HG02642 (cell line): ENCODE measurements at regions not wholly inside any gene's neighbourhood (a gene's known extent, or its start where the extent isn't known, plus 50 kb on each side); places are given as distances from the start of the nearest gene placed in this dataset.

Experiments used
- ATAC-seq: cut with Tn5 transposase; IDR thresholded peaks from one replicate; pipeline ENCODE4 v1.9.1; 2021; ENCODE audit warnings: mild to moderate bottlenecking; ENCODE audit not compliant: unreplicated experiment, poor library complexity

DNA sequence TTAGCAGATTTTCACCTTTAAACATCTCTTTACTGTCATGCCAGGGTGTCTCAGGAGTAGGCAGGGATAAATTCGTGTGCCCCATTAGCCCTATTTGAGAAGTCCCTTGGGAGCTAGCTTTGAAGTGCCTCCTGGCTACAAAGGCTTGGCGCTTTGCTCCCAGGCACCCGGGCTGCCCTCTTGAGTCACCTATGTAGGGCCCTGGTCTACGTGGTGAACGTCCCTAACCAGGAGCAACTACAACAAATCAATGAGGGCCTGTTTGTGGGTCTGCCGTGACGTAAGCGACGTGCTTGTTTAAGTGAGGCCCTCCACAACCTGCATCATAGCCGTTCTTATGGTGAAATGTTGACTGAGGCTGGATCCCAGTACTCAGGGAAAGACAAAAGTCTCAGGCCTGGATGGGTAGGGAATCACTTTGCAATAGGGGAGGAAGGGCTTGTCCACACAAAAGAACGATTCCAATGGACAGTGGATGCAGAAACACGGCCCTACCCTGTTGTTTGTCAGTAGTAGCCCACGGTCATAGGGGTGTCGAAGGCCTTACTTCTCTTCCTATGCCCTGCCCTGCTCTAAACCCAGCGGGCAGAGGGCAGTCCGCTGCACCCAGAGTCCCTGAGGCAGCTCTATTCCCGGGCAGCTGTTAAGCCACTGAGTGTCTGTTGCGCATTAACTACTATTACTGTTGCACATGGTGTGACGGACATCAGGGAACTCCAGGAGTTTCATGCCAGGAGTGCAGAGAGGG lies 93.9 kb downstream of the INHBB start:
- ATAC-seq = no peak

DNA sequence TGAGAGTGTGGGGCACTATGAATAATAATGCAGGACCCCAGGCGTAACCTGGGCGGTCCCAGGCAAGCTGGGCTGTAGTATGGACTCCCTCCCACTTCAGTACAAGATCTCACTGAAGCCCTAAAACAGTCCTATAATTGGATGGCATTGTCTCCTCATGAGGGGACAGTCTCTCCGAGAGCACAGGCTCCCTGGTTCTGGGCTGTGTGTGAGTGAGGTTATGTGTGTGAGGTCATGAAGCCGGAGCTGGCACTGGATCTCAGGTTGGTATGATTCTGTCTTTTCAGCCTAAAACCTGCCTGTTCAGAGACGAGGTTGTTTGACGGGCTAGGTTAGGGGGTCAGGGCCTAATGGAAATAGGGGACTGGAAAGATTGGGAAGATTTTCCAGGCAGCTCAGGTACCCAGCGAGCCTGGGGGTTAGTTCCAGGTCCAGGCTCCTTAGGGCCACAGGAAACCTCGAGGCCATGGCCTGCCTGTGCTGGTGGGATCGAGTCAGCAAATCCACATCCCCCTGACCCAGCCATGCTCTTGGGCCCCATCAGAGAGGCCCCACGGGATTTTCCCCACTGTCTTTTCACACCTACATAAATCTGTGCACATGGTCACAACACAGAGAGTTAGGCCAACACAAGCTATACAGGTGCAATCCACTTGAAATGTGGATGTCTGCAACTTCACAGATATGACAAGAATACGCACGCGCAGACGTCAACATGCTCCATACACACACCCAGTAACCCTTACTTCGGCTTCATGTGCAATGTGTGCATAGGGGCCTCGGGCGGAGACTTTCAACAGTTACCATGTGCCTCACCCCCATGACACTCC lies 94.8 kb downstream of the INHBB start:
- no peak for ATAC-seq

DNA sequence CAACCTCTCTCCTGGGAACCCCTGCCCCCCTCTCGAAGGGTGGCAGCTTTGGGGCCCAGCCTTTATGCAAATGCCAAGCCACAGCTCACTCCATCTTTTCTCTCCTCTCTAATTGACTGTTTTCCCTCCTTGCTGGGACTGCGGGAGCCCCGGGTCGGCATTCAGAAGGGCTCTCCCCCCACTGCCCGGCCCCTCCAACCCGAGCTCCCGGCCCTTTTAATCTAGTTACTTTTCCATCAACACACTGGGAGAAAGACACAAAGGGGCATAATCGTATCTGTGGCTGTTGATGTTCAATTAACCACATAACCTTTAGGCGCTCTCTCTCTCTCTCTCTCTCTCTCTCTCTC lies 95.4 kb downstream of the INHBB start:
- ATAC-seq = no peak

DNA sequence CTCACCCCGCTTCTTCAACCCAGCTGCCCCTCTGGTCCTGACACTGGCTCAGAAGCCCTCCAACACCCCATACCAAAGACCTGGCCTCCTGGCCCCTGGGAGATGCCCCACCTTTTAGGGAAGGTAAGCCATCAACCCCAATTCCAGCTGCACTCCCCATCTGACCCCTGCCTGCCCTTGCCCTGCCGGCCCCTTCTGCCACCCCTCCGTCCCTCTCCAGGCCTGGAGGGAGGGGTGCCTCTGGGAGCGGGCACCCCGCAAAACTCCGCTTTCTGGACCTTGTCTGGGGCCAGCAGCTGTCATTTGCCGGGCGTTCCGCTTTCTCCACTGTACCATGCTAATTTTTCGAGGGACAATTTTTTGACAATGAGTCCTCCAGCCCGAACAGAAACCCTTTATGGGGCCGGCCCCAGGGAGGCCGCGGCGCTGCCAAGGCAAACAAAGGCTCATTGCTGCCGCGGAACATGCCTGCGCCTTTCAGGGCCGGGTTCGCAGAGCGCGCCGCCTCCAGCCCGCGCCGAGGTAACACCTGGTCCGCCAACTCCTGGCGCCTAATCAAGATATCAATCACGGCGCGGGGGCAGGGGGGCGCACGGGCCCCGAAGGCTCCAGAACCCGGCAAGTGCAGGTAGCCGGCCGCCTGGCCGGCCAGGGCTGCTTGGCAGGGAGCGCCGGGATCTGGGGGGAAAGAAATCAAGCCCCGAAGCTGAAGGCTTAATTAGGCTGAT lies 96.0 kb downstream of the INHBB start:
- no peak for ATAC-seq

DNA sequence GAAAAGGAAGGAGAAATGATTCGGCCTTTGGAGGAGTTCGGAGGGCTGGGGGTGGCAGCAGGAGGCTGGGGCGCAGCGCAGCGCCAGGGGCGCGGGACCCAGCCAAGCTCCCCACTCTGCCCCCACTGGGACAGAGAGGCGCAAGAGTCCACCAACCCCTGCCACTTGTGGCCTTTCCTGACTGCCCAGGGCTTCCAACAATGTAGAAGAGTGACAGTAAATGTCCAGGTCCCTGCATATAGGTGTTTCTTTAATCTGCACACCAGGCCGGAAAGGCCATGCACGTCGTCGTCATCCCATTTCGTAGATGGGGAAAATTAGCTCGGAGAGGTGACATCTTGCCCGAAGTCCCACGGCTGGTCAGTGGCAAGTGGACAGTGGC lies 96.6 kb downstream of the INHBB start:
- ATAC-seq = no peak

DNA sequence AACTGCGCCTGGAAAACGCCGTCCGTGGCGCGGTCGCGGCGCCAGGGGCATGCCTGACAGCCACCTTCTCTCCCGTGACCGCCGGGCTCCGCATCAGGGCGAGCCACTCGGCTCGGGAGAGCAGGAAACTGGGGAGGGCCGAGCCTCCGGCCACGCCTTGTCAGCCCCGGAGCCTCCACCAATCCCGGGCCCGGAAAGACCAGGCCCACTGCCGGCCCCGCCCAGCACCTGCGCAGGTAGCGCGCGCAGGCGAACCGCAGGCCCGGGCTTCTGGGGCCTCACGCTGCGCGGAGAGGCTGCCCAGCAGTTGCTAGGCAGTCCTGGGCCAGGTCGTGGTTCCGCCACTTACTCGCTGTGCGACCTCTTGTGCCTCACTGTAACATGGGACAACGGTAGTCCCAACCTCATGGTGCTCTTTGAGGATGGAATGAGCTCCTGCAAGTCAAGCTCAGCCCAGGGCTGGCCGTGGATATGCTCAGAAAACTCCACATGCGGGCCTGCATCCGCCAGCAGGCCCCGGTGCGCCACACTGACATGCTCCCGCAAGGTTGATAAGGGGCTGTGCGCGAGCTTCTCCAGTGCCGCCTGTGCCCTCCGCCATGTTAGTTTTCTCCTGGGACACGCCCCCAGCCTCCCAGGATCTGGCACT lies 97.1 kb downstream of the INHBB start:
- no peak for ATAC-seq

DNA sequence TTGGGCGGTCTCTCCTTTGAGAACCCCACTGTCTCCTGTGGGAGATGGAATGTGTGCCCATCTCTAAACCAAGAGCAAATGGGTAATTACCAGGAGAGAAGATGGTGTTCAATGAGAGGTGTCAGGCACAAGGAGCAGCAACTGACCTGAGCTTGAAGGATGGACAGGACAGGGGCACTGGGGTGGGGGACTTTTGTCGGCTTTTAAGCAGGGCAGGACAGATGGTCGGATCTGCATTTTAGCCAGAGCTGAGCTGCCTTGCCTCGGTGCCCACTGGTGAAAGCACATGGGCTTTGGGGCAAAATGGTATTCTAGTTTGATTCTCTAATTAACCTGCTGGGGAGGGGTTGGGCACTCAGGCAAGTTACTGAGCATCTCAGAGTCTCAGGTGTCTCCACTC lies 98.0 kb downstream of the INHBB start:
- no peak for ATAC-seq

DNA sequence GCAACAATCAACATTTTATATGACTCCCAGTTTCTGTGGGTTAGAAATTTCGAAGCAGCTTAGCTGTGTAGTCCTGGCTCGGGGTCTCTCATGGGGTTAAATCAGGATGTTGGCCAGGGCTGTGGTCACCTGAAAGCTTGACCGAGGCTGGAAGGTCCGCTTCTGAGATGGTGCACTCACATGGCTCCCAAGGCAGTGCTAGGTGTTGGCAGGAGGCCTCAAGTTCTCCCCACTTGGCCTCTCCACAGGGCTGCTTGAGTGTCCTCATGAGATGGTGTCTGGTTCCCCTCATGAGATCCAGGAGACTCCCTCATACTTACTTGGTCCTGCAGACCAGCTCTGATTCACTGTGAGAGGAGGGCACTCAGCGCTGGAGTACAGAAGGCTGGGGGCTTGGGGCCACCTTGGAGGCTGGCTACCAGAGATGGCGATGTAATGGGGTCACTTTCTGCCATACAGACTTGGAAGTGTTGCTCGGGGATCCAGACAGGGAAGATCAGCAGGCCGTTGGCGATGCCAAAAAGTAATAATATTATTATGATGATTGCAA lies 98.8 kb downstream of the INHBB start:
- no peak for ATAC-seq

DNA sequence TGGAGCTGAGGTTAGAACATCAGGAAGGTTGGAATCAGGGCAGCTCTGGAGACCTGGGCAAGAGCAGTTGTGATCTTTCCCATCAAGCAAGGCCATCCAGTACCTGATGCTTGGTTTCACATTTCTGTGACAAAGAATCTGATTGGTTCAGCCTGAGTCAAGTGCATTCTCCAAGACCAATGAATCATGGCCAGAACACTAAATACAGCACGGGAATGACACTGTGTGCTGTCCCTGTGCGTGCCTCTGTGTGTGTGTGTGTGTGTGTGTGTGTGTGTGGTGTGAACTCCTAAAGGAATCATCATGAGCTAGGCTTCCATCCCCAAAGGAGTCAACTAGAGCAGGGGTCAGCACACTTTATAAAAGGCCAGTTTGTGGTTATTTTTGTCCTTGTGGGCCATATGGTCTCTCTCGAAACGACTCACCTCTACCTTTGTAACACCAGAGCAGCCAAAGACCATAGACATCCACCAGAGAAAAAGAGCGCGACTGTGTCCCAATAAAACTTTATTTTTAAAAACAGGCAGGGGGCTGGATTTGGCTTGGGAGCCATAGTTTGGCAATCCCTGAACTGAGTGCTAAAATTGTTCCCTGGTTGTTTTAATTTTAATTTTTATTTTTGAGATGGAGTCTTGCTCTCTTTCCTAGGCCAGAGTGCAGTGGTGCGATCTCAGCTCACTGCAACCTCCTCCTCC lies 99.7 kb downstream of the INHBB start:
- ATAC-seq = no peak

DNA sequence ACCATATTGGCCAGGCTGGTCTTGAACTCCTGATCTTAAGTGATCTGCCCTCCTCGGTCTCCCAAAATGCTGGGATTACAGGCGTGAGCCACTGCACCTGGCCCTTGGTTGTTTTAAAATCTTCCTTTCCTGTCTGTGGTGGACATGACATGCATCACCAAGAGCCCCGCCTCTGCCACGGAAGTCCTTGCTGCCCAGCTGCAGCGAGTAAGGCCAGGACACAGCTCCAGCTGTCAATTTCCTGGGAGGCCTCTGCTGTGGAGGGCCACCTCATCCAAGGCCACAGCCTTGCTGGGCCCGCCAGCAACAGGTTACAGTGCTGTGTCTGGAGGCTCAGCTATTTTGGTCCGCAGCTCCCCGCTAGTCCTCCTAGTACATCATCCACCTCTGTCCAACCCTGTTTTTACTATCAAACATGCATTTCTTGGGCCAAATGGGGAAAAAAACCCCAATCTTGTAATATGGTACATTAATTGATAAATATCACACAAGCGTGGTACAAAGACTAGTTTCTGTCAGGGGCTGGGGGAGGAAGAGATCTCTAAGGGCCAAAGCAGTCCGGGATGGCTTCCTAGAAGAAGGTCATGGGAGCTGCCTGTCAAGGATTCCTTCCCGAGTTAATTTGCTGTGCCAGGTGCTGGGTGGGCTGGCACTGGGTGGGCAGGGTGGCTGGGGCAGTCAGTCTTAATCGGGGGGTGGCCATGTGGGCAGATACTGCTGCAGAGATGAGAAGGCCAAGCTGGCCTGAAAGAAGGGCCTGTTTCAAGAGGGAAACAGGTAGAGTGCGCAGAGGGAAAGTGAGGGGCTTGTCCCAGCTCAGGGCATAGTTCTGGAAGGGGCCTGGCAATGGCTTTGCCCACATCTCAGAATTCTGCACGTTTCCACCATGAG lies 100.5 kb downstream of the INHBB start:
- ATAC-seq = no peak

DNA sequence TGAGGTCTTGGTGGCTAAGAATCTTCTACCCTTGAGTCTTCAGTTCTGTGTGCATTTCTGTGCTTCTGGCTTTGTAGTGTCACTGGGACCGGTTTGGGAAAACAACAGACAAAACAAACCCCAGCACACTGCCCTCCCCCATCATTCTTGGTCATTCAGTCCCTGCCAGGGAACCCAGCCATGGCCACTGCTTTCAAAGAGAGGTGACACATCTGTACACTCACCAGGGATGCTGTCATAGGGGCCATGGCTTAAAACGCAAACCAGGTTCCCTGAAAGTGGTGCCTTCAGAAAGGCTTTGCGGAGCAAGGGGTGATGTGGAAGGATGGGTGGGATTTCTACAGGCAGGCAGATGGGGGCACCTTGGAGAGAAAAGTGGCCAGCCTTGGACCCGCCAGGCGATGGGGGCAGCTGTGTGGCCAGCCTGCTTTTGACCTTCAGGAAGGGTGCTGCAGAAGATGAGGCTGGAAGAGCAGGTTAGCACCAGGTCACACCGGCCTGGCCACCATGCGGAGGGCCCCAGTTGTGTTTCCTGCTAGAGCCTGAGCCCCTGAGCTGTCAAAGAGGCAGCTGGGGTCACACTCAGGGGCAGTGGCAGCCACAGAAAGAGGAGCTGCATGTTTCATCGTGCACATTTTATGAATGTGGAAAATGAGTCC lies 101.3 kb downstream of the INHBB start:
- no peak for ATAC-seq

DNA sequence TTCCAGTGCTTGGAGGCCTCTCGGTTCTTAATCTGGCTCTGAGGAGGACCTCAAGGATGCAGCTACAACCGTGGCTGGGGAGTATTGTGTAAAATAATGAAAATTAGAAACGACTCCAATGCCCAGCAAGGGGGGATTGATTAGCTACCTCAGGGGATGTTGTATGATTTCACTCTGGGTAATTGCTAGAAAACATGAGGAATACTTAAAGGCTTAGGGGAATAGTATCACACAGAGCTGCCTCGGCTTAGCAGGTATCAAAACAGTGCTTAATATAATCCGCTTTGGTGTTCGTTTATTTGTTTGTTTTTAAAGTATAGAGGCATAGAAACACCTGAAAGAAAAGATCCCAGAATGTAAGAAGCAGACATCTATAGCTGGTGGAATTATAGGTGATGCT lies 102.5 kb downstream of the INHBB start:
- ATAC-seq = no peak

DNA sequence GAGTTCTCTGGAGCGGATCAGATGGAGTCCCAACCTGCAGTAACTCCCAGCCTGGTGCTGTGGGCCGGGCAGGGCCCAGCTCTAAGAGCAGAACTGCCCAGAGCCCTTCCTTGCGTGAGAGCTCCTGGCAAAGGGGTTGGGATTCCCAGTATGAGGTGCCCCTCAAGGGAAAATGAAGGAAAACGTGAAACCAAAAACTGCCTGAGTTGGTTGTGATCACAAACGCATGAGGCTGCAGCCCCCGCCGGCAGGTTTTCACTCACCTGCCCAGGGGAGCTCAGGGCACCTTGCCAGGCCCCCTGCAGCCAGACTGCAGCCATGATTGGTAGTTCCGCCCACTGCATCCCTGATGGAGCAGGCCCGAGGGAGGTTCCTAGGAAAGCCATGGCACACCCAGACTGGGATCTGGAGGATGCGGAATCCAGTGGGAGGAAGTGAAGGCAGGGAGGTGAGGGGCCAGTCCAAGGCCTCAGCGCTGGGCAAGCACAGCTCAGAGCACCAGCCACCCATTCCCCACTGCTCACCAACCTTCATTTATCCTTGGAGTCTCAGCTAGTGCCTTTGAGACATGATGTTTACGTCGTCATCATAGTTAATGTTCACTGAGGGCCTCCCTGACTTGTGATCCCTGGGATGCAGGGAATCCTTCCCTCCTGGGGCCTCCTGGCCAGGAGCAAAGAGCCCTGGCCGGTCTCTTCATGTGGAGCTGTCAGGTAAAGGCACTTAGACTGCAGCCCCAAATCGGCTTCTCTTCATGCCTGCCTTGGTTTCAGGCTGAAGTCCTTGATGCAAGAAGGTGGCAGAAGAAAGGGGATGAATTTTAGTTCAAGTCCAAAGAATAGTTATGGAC lies 103.2 kb downstream of the INHBB start:
- no peak for ATAC-seq

DNA sequence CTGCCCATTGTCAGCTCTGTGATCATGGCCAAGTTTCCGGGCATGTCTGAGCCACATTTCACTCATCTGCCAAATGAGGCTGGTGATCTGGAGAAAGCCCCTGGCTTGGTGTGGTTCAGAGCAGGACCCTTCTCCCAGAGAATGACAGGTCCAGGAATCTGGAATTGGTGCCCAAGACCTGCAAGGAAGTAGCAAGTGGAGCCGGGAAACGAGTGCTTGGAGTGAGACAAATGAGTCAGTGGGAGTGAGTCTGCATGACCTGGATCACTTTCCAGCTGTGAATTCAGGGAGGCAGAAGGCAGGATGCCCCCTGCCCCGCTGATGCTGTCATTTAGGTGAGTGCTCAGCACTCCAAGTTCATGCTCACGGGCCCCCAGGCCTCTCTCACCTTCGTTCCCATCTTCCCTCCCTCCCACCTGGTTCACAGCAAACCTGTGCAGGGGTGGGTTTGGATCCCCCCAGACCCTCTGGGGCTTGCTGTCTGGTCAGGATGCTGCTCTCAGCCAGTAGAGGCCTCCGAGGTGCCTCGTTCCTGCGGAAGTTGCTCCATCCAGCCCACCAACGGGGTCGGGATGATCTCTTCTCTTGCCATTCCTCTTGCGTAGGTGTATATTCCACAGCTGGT lies 104.4 kb downstream of the INHBB start:
- no peak for ATAC-seq

DNA sequence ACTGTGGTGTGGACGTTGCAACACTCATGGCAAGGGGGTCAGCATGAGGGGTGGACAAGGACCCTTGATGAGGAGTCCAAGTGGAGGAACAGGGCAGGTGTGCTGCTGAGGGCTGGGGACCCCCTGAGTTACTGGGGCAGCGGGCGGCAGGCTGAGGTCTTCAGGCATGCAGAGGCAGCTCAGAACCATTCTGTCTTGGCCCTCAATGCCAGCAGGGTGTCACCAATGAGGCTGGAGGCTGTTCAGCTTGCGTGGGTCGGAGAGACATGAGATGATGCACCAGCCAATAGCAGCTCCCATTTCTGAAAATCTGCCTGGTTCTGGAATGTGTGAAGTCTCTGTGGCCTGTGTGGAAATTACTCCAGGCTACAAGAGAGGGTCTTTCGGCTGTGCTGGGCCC lies 105.4 kb downstream of the INHBB start:
- ATAC-seq = no peak

DNA sequence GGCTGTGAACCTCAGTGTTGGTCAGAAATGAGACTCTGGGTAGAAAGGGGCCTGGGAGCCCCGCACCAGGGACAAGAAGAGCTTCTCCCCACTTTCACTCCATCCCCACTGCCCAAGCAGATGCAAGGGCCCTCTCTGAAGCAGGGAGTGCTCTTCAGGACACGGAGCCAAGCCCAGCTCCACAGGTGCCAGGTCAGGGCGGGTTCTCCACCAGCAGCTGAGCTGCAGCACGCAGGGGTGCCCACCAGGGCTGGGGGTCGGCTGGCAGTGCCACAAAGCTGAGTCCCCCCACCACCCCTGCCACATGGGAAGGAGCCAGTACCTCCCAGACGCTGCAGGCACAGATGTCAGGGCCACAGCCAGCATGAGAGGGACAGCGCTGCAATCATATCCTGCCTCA lies 106.2 kb downstream of the INHBB start:
- ATAC-seq = no peak

DNA sequence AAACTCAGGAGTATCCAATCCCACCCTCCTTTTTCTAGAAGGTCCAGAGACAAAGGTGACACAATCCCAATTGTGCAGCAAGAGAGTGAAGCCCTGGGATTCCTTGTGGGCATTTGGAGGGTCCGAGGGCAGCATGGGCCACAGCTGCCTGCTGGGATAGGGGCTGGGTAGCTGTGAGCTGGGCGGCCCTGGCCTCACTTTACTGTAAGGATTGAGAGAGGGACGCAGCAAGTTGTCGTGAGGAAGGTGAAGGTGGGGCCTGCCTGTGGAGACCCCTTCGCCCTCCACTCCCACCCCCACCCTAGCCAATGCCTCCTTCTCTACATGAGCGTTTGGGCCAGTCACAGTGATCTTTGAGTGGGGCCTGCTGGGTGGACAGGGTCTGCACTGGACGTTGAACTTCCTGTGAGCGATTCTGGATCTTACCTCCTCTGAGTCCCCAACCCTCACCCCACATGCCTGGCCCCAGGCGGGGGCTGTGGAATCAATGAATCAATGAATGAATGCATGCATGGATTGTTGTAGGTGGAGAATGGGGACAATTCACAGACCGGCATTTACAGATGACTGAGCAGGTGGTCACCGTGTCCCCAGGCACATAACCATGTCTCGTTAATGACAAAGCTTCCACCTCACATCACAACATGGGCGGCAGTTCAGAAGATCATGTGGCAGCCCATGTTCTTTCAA lies 107.2 kb downstream of the INHBB start:
- no peak for ATAC-seq
